OCI-LY1 (cell line): ENCODE measurements at regions not wholly inside any gene's neighbourhood (a gene's known extent, or its start where the extent isn't known, plus 50 kb on each side); places are given as distances from the start of the nearest gene placed in this dataset.

Source experiments
- CTCF ChIP-seq: fragments of 200-600 bp; sonication (generic), shearing (Covaris generic); IDR thresholded peaks from 2 replicates; pipeline ENCODE4 v1.5.1; 2017; ENCODE audit warnings: mild to moderate bottlenecking, antibody characterized with exemption, low read length, moderate library complexity, mixed read lengths
- EZH2 ChIP-seq: fragments of 200-600 bp; sonication (generic), shearing (Covaris generic); IDR thresholded peaks from 2 replicates; pipeline ENCODE4 v1.8.0; 2017; ENCODE audit warnings: borderline replicate concordance, mixed run types, mild to moderate bottlenecking, antibody characterized with exemption, low read length, moderate library complexity, mixed read lengths

- no peak for TF ChIP-seq CTCF
- TF ChIP-seq EZH2, result no peak
Measured at GRCh38 chr5:117207088-117207668, 632.6 kb upstream of the SEMA6A start.
